Mesenchymal stem cell (in vitro differentiated cells and primary cell): ENCODE measurements at regions not wholly inside any gene's neighbourhood (a gene's known extent, or its start where the extent isn't known, plus 50 kb on each side); places are given as distances from the start of the nearest gene placed in this dataset.
A peak's percentile ranks its signal among the peaks of the same experiment; 100 is the strongest.

Experiments
- DNase-seq: peaks from one replicate; pipeline ENCODE4 v3.0.0-alpha.2; 2013
- H2AFZ ChIP-seq: one replicate; pipeline ENCODE4 v1.6.1; 2013; ENCODE audit warnings: low read depth, mild to moderate bottlenecking, control low read depth, inconsistent platforms, low read length, moderate library complexity
- H2AK5ac ChIP-seq: 2 replicates; pipeline ENCODE4 v1.6.1; 2013; ENCODE audit warnings: low read length, moderate library complexity, mild to moderate bottlenecking, inconsistent platforms; ENCODE audit not compliant: severe bottlenecking
- H2BK120ac ChIP-seq: one replicate; pipeline ENCODE4 v1.6.1; 2013; ENCODE audit warnings: low read depth, mild to moderate bottlenecking, inconsistent platforms, low read length, moderate library complexity
- H2BK12ac ChIP-seq, 2 experiments: one replicate each; pipeline ENCODE4 v1.6.1; 2013; ENCODE audit warnings: inconsistent platforms in 2 of 2, low read length in 2 of 2, mild to moderate bottlenecking in 2 of 2, moderate library complexity in 2 of 2, control low read depth in 1 of 2
- H2BK15ac ChIP-seq: one replicate; pipeline ENCODE4 v1.6.1; 2013; ENCODE audit warnings: mild to moderate bottlenecking, low read depth, inconsistent platforms; ENCODE audit not compliant: poor library complexity, severe bottlenecking
- H2BK5ac ChIP-seq: 2 replicates; pipeline ENCODE4 v1.6.1; 2013; ENCODE audit warnings: low read depth, mild to moderate bottlenecking, low read length, control low read depth, inconsistent platforms; ENCODE audit not compliant: poor library complexity, severe bottlenecking
- H3K14ac ChIP-seq, 2 experiments: one replicate each; pipeline ENCODE4 v1.6.1; 2013; ENCODE audit warnings: inconsistent platforms in 2 of 2, low read length in 2 of 2, control low read depth in 1 of 2, mild to moderate bottlenecking in 1 of 2, moderate library complexity in 1 of 2
- H3K18ac ChIP-seq, 2 experiments: one replicate each; pipeline ENCODE4 v1.6.1; 2013; ENCODE audit warnings: inconsistent platforms in 2 of 2, low read length in 2 of 2, control low read depth in 1 of 2, low read depth in 1 of 2, mild to moderate bottlenecking in 1 of 2
- H3K23ac ChIP-seq, 2 experiments: one replicate each; pipeline ENCODE4 v1.6.1; 2013; ENCODE audit warnings: inconsistent platforms in 2 of 2, low read length in 2 of 2, mild to moderate bottlenecking in 2 of 2, moderate library complexity in 2 of 2, control low read depth in 1 of 2
- H3K27ac ChIP-seq: 2 replicates; pipeline ENCODE4 v1.5.1; 2013; ENCODE audit warnings: mild to moderate bottlenecking, moderate library complexity, low read length, control low read depth, inconsistent platforms; ENCODE audit not compliant: poor library complexity, severe bottlenecking
- H3K27me3 ChIP-seq, 2 experiments: 2 replicates each; pipeline versions ENCODE4 v1.6.1 to v1.7.0; 2013; ENCODE audit warnings: low read length in 2 of 2, mild to moderate bottlenecking in 2 of 2, moderate library complexity in 2 of 2, control low read depth in 1 of 2, inconsistent platforms in 1 of 2; ENCODE audit not compliant: control insufficient read depth in 1 of 2, insufficient read depth in 1 of 2
- H3K36me3 ChIP-seq, 2 experiments: 2 replicates each; pipeline versions ENCODE4 v1.6.1 to v1.7.0; 2013; ENCODE audit warnings: low read length in 2 of 2, control low read depth in 1 of 2, inconsistent platforms in 1 of 2, low read depth in 1 of 2, mild to moderate bottlenecking in 1 of 2; ENCODE audit not compliant: insufficient read depth in 2 of 2, control insufficient read depth in 1 of 2
- H3K4ac ChIP-seq, 2 experiments: one replicate each; pipeline ENCODE4 v1.6.1; 2013; ENCODE audit warnings: inconsistent platforms in 2 of 2, low read length in 2 of 2, mild to moderate bottlenecking in 2 of 2, moderate library complexity in 2 of 2, control low read depth in 1 of 2, low read depth in 1 of 2
- H3K4me1 ChIP-seq: 2 replicates; pipeline ENCODE4 v1.6.1; 2013; ENCODE audit warnings: low read depth, low read length, control low read depth; ENCODE audit not compliant: control insufficient read depth, insufficient read depth
- H3K4me2 ChIP-seq: 2 replicates; pipeline ENCODE4 v1.6.1; 2013; ENCODE audit warnings: low read length, mild to moderate bottlenecking, inconsistent platforms; ENCODE audit not compliant: poor library complexity, severe bottlenecking
- H3K4me3 ChIP-seq, 2 experiments: 2 replicates each; pipeline versions ENCODE4 v1.5.1 to v1.7.0; 2013; ENCODE audit warnings: low read length in 2 of 2, mild to moderate bottlenecking in 2 of 2, control low read depth in 1 of 2, low read depth in 1 of 2; ENCODE audit not compliant: insufficient read depth in 1 of 2
- H3K79me1 ChIP-seq: replicated peaks from 2 replicates; pipeline ENCODE4 v1.6.1; 2013; ENCODE audit warnings: mild to moderate bottlenecking, control low read depth, low read length, inconsistent platforms; ENCODE audit not compliant: poor library complexity, severe bottlenecking
- H3K9ac ChIP-seq: 2 replicates; pipeline ENCODE4 v1.7.0; 2013; ENCODE audit warnings: mild to moderate bottlenecking, low read length, moderate library complexity
- H3K9me3 ChIP-seq: 2 replicates; pipeline ENCODE4 v1.7.0; 2013; ENCODE audit warnings: mild to moderate bottlenecking, low read length; ENCODE audit not compliant: control insufficient read depth
- H4K8ac ChIP-seq: one replicate; pipeline ENCODE4 v1.6.1; 2013; ENCODE audit warnings: inconsistent platforms, mild to moderate bottlenecking, low read length, moderate library complexity
- H4K91ac ChIP-seq: one replicate; pipeline ENCODE4 v1.6.1; 2013; ENCODE audit warnings: mild to moderate bottlenecking, low read length, inconsistent platforms
- WGBS: methylation state at CpG from one replicate; pipeline ENCODE4 v1.1.7; 2013; ENCODE audit warnings: mixed read lengths; 5-methylcytosine and 5-hydroxymethylcytosine counted together

GRCh38 chr5:56669534-56670483, 145.5 kb upstream of the MAP3K1 start:
- Histone ChIP-seq H4K8ac (no peak overlapping the region), H2BK15ac (no peak overlapping the region), H2BK12ac (peak overlapping the region in 1 of 2 experiments; percentile 23), H3K4me1 (no peaks in the 10 kb centered on the region), H3K4me2 (no peak overlapping the region), H2AFZ (no peak overlapping the region), H3K23ac (no peak overlapping the region), H3K36me3 (no peaks in the 10 kb centered on the region), H3K9me3 (peaks cover 3% of the 10 kb centered on the region), H4K91ac (no peak overlapping the region), H2BK5ac (no peak overlapping the region), H3K79me1 (no peaks in the 10 kb centered on the region), H3K9ac (no peak overlapping the region), H2BK120ac (no peak overlapping the region), H3K4ac (no peak overlapping the region), H3K18ac (peak overlapping the region; percentile 47 to 54), H3K27ac (no peak overlapping the region), H3K4me3 (no peak overlapping the region), H3K27me3 (no peaks in the 10 kb centered on the region), H2AK5ac (no peak overlapping the region), H3K14ac (peak overlapping the region in 1 of 2 experiments; percentile 79)
- DNase-seq, result peak; percentile 43
- WGBS, result 85% methylated on average over 10 of the region's 10 CpGs

DNA sequence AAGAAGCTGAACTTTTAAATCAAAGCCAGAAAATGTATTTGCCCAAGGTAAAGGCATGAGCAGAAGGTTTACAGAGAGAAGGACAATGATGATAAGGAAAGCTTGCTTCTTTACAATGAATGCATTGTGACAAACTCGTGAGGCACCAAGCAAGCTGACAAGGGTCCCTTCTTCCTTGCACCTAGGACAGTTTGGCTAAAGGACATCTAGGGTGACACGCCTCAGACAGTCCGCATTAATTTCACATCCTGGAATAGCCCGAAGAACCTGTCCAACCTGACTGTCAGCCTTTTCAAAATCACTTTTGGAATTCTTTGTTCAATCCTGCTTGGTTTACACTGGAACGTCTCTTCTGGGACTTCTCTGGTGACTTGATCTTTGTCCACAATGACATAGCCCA, 146.4 kb upstream of the MAP3K1 start:
- Histone ChIP-seq H4K91ac (no peak overlapping the region), H4K8ac (no peak overlapping the region), H3K9me3 (peaks cover 3% of the 10 kb centered on the region), H3K36me3 (no peaks in the 10 kb centered on the region), H3K27me3 (no peaks in the 10 kb centered on the region), H3K18ac (no peak overlapping the region), H3K4me3 (no peak overlapping the region), H2BK5ac (no peak overlapping the region), H3K4me2 (no peak overlapping the region), H2AK5ac (no peak overlapping the region), H3K27ac (no peak overlapping the region), H2BK12ac (no peak overlapping the region), H2AFZ (no peak overlapping the region), H2BK120ac (no peak overlapping the region), H3K79me1 (no peaks in the 10 kb centered on the region), H3K9ac (no peak overlapping the region), H3K4me1 (no peaks in the 10 kb centered on the region), H3K4ac (peak overlapping the region in 1 of 2 experiments; percentile 24), H2BK15ac (no peak overlapping the region), H3K23ac (no peak overlapping the region), H3K14ac (no peak overlapping the region)
- DNase-seq, result no peak
- WGBS, result 90% methylated on average over 5 of the region's 5 CpGs

DNA sequence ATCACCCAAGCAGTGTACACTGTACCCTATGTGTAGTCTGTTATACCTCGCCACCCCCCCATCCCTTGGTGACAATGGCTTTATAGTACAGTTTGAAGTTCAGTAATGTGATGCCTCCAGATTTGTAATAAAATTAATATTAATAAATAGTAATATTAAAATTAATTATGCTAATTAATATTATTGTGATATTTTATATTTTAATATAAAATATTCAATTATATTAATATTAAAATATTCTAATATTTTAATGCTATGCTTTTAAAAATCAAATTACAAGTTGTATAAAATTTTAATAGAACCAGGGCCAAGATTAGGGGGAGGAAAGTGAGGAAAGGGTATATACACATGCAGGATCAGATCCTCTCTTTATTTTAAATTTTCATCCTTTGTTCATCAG, 147.7 kb upstream of the MAP3K1 start:
- Histone ChIP-seq H3K18ac (no peak overlapping the region), H3K36me3 (no peaks in the 10 kb centered on the region), H3K27me3 (peaks cover 0 to 8% of the 10 kb centered on the region in 2 experiments), H4K91ac (no peak overlapping the region), H4K8ac (no peak overlapping the region), H3K4me3 (no peak overlapping the region), H2AK5ac (no peak overlapping the region), H3K9me3 (peaks cover 3% of the 10 kb centered on the region), H3K4me2 (no peak overlapping the region), H3K23ac (no peak overlapping the region), H2BK15ac (no peak overlapping the region), H2AFZ (no peak overlapping the region), H3K9ac (no peak overlapping the region), H2BK12ac (no peak overlapping the region), H2BK120ac (no peak overlapping the region), H3K79me1 (no peaks in the 10 kb centered on the region), H3K14ac (no peak overlapping the region), H3K4ac (no peak overlapping the region), H2BK5ac (no peak overlapping the region), H3K4me1 (no peaks in the 10 kb centered on the region), H3K27ac (no peak overlapping the region)
- DNase-seq, result no peak
- WGBS, result no CpG with 5 or more reads among the region's 1 CpG

DNA sequence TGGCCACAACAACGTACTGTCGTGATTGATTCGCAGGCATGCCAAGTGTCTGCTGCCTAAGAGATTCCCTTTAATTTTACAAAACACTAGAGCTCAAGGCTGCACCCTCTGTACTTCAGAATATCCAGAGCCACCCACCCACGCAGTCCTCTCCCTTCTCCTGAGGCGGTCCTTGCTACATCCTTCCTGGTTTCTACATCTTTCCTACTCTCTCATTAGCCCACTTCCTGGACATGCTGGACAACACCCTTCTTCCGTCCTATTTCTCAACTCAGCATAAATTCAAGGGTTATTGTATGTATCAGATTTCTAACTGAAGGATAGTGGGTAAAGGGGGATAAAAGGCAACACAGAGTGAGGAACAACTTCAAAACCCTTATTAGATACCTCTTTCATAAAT, 148.4 kb upstream of the MAP3K1 start:
- no peak for DNase-seq
- Histone ChIP-seq H4K91ac (no peak overlapping the region), H2BK15ac (peak overlapping the region; percentile 44), H2BK120ac (no peak overlapping the region), H3K4me3 (no peak overlapping the region), H3K4ac (no peak overlapping the region), H2AK5ac (no peak overlapping the region), H3K4me1 (no peaks in the 10 kb centered on the region), H2AFZ (no peak overlapping the region), H3K23ac (no peak overlapping the region), H3K79me1 (no peaks in the 10 kb centered on the region), H3K27ac (no peak overlapping the region), H3K27me3 (peaks cover 0 to 9% of the 10 kb centered on the region in 2 experiments), H3K14ac (no peak overlapping the region), H4K8ac (no peak overlapping the region), H3K36me3 (no peaks in the 10 kb centered on the region), H3K4me2 (no peak overlapping the region), H3K9me3 (peaks cover 3% of the 10 kb centered on the region), H2BK5ac (no peak overlapping the region), H3K18ac (no peak overlapping the region), H2BK12ac (no peak overlapping the region), H3K9ac (no peak overlapping the region)
- WGBS, result over 99% methylated on average over 5 of the region's 6 CpGs
